ENCODE measurements at regions not wholly inside any gene's neighbourhood (a gene's known extent, or its start where the extent isn't known, plus 50 kb on each side); places are given as distances from the start of the nearest gene placed in this dataset.

DNA sequence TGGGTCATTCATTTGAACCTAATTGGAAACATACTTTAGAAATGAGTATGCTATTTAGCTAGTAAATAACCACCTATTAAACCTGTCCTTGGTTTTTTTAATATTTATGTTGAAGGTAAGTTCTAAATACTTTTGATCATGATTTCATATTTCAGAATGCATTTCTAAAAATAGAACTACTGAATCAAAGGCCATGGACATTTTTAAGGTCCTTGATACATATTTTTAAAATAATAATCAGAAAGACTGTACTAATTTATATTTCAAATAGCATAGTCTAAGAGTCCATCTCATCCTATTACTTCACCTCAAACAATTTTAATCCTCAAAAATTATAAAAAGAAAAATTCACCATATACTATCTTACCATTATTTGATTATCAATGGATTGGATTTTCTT is 102.1 kb upstream of the AKR1E2 start:
- intact Hi-C loops (cut with DNase I) = no loop called here
- Histone ChIP-seq H3K4me3 (no peak overlapping the region), H3K4me1 (peaks cover 0 to 29% (median 10%) of the 10 kb centered on the region in 9 donors), H3K36me3 (no peaks in the 10 kb centered on the region), H3K9me3 (no peaks in the 10 kb centered on the region), H3K27ac (no peak overlapping the region), H3K27me3 (no peaks in the 10 kb centered on the region)
- ATAC-seq (no peak), DNase-seq (no peak)
- TF ChIP-seq, protein P1, sequence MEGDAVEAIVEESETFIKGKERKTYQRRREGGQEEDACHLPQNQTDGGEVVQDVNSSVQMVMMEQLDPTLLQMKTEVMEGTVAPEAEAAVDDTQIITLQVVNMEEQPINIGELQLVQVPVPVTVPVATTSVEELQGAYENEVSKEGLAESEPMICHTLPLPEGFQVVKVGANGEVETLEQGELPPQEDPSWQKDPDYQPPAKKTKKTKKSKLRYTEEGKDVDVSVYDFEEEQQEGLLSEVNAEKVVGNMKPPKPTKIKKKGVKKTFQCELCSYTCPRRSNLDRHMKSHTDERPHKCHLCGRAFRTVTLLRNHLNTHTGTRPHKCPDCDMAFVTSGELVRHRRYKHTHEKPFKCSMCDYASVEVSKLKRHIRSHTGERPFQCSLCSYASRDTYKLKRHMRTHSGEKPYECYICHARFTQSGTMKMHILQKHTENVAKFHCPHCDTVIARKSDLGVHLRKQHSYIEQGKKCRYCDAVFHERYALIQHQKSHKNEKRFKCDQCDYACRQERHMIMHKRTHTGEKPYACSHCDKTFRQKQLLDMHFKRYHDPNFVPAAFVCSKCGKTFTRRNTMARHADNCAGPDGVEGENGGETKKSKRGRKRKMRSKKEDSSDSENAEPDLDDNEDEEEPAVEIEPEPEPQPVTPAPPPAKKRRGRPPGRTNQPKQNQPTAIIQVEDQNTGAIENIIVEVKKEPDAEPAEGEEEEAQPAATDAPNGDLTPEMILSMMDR (IDR thresholded peaks at IDR 0.05) = no peak

DNA sequence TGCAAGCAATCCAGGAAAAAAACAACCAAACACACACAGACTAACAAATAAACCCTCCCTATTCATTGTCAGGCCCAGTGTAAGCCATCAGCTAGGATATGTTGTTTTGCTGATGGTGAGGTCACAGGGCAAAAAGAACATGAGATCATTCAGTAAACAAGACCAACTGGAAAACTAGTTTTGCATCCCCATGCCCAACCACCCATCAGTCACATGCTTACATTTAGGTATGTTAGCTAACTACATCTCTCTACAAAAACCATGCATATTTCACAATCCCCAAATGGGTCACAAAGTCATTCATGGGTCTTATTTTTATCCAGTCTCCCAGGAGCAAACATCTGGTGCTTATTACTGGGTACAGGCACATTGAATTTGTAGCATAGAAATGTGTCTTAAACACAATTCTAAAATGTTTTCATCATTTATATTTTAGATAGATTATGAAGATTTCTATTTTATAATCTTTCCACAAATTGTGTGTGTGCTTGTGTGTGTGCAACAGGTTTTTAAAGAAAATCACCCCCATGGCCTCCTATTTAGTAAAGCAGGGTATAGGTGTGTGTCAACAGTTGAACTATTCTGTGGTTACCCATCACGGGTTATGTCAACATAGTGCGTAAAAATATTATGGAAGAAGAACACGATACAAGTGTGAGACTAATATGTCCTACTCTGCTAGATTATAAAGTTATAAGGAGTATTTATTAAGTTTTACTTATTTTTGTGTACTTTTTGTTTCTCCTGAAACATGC is 103.8 kb upstream of the AKR1E2 start:
- Histone ChIP-seq H3K4me3 (no peak overlapping the region), H3K27me3 (no peaks in the 10 kb centered on the region), H3K27ac (no peak overlapping the region), H3K9me3 (no peaks in the 10 kb centered on the region), H3K36me3 (no peaks in the 10 kb centered on the region), H3K4me1 (peaks cover 0 to 29% (median 12%) of the 10 kb centered on the region in 9 donors)
- 97 to 98% methylated on average over 3 of the region's 3 CpGs for WGBS, 2 donors
- DNase-seq = no peak
- TF ChIP-seq, protein P1 (IDR thresholded peaks at IDR 0.05) = no peak
- peak in 3 of 8 donors; percentile 22 to 42 (median 37) for ATAC-seq
- intact Hi-C loops (cut with DNase I) = no loop called here

DNA sequence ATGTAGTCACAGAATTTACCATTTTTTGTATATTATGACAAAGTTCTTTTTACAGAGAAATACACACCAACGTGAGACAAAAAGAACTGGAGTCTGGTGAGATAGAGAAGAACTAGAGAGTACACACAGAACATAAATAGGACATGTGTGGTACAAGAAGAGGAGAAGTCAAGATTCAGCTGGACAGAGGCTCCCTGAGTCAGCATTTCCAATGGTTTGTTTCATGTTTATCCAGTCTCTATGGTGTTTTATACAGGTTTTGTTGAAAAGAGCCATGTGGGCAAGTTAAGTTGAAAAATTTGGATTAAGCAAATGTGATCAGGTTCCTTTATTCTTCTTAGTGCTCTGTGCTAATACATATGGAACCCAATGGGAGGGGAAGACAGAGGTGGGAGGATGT is 105.5 kb upstream of the AKR1E2 start:
- H3K27me3 ChIP-seq = no peaks in the 10 kb centered on the region
- H3K36me3 ChIP-seq = no peaks in the 10 kb centered on the region
- no peaks in the 10 kb centered on the region for H3K9me3 ChIP-seq
- 3 to 78% methylated on average over 1 of the region's 1 CpG for WGBS, 2 donors
- no peak for DNase-seq
- H3K4me3 ChIP-seq = no peak overlapping the region
- H3K27ac ChIP-seq = no peak overlapping the region
- TF ChIP-seq, protein P1 (IDR thresholded peaks at IDR 0.05) = no peak
- peak in 1 of 8 donors; percentile 33 for ATAC-seq
- H3K4me1 ChIP-seq = peaks cover 0 to 22% (median 7%) of the 10 kb centered on the region in 9 donors
- intact Hi-C loops (cut with DNase I) = no loop called here

DNA sequence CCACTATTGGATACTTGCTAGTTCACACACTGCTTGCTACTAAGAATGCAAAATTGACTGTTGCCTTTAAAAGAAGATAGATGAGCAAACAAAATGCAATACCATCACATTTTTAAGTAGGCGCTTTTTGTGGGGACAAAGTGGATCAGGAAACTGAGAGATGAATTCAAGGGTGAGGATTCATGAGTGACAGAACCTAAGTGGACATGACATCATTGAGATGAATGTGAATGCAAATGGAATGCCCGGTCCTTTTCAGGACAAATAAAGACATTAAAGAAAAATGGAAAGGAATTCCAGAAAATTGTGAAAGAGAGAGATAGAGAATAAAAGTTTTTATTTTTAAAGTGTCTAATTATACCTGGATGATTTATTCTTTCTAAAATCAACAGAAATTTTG is 106.3 kb upstream of the AKR1E2 start:
- 91 to 97% methylated on average over 2 of the region's 2 CpGs for WGBS, 2 donors
- no peak overlapping the region for H3K27ac ChIP-seq
- H3K4me3 ChIP-seq = no peak overlapping the region
- TF ChIP-seq, protein P1 (IDR thresholded peaks at IDR 0.05) = no peak
- no peak for DNase-seq
- no peaks in the 10 kb centered on the region for H3K36me3 ChIP-seq
- intact Hi-C loops (cut with DNase I) = no loop called here
- H3K4me1 ChIP-seq = peaks cover 0 to 22% (median 4%) of the 10 kb centered on the region in 9 donors
- no peaks in the 10 kb centered on the region for H3K9me3 ChIP-seq
- no peaks in the 10 kb centered on the region for H3K27me3 ChIP-seq
- ATAC-seq = no peak
